ENCODE measurements at regions not wholly inside any gene's neighbourhood (a gene's known extent, or its start where the extent isn't known, plus 50 kb on each side); places are given as distances from the start of the nearest gene placed in this dataset.

GRCh38 chr3:104855702-104856101 is 511.0 kb upstream of the ALCAM start:
- Histone ChIP-seq H3K9me3 (ENCODE audit: insufficient read depth in 2 of 2, low read depth in 1 of 2, low read length in 1 of 2) (no peaks in the 10 kb centered on the region; a peak in 1 of 4 replicates), H2BK20ac (ENCODE audit: low read length) (no peak overlapping the region), H3K79me1 (ENCODE audit: low read depth, low read length) (no peaks in the 10 kb centered on the region), H4K20me1 (replicated peaks in 1 of 2; ENCODE audit: control insufficient read depth in 1 of 2, insufficient read depth in 2 of 2, low read length in 2 of 2) (no peaks in the 10 kb centered on the region), H3K4ac (replicated peaks; ENCODE audit: insufficient read length, low read depth, low read length) (no peak overlapping the region), H3K9ac (replicated peaks in 1 of 4; ENCODE audit: extremely low read depth in 1 of 4, low read depth in 3 of 4, low read length in 3 of 4) (no peak overlapping the region), H2BK15ac (ENCODE audit: low read length) (no peak overlapping the region), H4K91ac (replicated peaks; ENCODE audit: insufficient read length, low read length) (no peak overlapping the region), H3K23me2 (ENCODE audit: low read depth, low read length) (no peaks in the 10 kb centered on the region), H3K27ac (ENCODE audit: low read depth, low read length) (no peak overlapping the region), H3K27me3 (replicated peaks in 1 of 4; ENCODE audit: control insufficient read depth in 3 of 4, extremely low read depth in 1 of 4, insufficient read depth in 3 of 4, low read length in 3 of 4) (no peaks in the 10 kb centered on the region), H2BK120ac (replicated peaks; ENCODE audit: low read depth, low read length) (no peak overlapping the region), H2BK5ac (ENCODE audit: low read depth, low read length) (no peak overlapping the region), H3K14ac (ENCODE audit: insufficient read length) (no peak overlapping the region), H3K4me1 (replicated peaks in 1 of 4; ENCODE audit: control insufficient read depth in 3 of 4, insufficient read depth in 4 of 4, low read length in 3 of 4) (peaks cover 0 to 12% (median 2%) of the 10 kb centered on the region in 4 experiments; a peak in 3 of 7 replicates), H4K8ac (ENCODE audit: extremely low read depth, insufficient read depth, low read length) (no peak overlapping the region), H2BK12ac (ENCODE audit: low read depth, low read length) (no peak overlapping the region), H3K4me3 (ENCODE audit: extremely low read depth in 1 of 4, insufficient read depth in 2 of 4, low read depth in 3 of 4, low read length in 4 of 4) (no peak overlapping the region), H4K5ac (ENCODE audit: insufficient read length, low read depth, low read length) (no peak overlapping the region), H3K4me2 (ENCODE audit: insufficient read depth in 1 of 2, low read depth in 2 of 2, low read length in 2 of 2) (no peak overlapping the region), H3K36me3 (ENCODE audit: control insufficient read depth in 2 of 4, insufficient read depth in 4 of 4, low read length in 3 of 4) (no peaks in the 10 kb centered on the region), H3K18ac (ENCODE audit: extremely low read depth, low read length) (no peak overlapping the region), H2AFZ (ENCODE audit: low read length) (no peak overlapping the region), H3K23ac (ENCODE audit: insufficient read length) (no peak overlapping the region), H2AK5ac (ENCODE audit: low read depth, low read length) (no peak overlapping the region), H3K56ac (replicated peaks; ENCODE audit: insufficient read length, low read depth, low read length) (no peak overlapping the region), H3K79me2 (ENCODE audit: control insufficient read depth in 1 of 2, insufficient read depth in 2 of 2, low read length in 2 of 2) (no peaks in the 10 kb centered on the region)
- 50% methylated on average over 2 of the region's 2 CpGs; no CpG with 5 or more reads in 1 of the 2 experiments for WGBS, 2 experiments (ENCODE audit: extremely low coverage in 1 of 2, insufficient coverage in 1 of 2, insufficient read length in 1 of 2, insufficient replicate concordance in 2 of 2, low coverage in 1 of 2, low lambda C conversion rate in 2 of 2, missing lambda C conversion rate in 1 of 2)
- CTCF ChIA-PET (ENCODE audit: partially characterized antibody): interaction anchor here (0.6 kb wide), 2 partner anchors 14 to 50 kb away, joined by 3 read pairs; no protein-coding TSS in a partner anchor
- FAIRE-seq: no peak
- no peak for DNase-seq (ENCODE audit: low read depth in 1 of 2, low spot score in 2 of 2)
- POLR2A ChIA-PET (ENCODE audit: partially characterized antibody): no interaction called here
- TF ChIP-seq KDM1A (IDR thresholded peaks at IDR 0.05; ENCODE audit: borderline replicate concordance, low read length): no peak
- TF ChIP-seq SIN3A (conservative IDR thresholded peaks at IDR 0.05 in 1 of 2, IDR thresholded peaks at IDR 0.05 in 1 of 2; ENCODE audit: low read depth in 1 of 2, low read length in 2 of 2): no peak
- no peak for TF ChIP-seq ASH2L (IDR thresholded peaks at IDR 0.05; ENCODE audit: low read length)
- no peak for TF ChIP-seq POLR2A (IDR thresholded peaks at IDR 0.05; ENCODE audit: control extremely low read depth in 1 of 2, low read depth in 2 of 2, low read length in 2 of 2)
- TF ChIP-seq MAFK (IDR thresholded peaks at IDR 0.05; ENCODE audit: low read depth, low read length): no peak
- no peak for TF ChIP-seq CEBPB (IDR thresholded peaks at IDR 0.05; ENCODE audit: low read depth, low read length)
- no peak for TF ChIP-seq SAP30 (IDR thresholded peaks at IDR 0.05; ENCODE audit: insufficient read depth, insufficient replicate concordance, low read length)
- TF ChIP-seq SUZ12 (IDR thresholded peaks at IDR 0.05; ENCODE audit: low read length): no peak
- TF ChIP-seq CBX8 (IDR thresholded peaks at IDR 0.05; ENCODE audit: borderline replicate concordance, low read depth, low read length): no peak
- no peak for TF ChIP-seq POU5F1 (IDR thresholded peaks at IDR 0.05; ENCODE audit: low read depth, low read length)
- no peak for TF ChIP-seq NANOG (IDR thresholded peaks at IDR 0.05; ENCODE audit: insufficient read depth, low read depth, low read length, poor library complexity, severe bottlenecking)
- TF ChIP-seq ZNF274 (IDR thresholded peaks at IDR 0.05; ENCODE audit: borderline replicate concordance, extremely low read depth, low read length): no peak
- TF ChIP-seq SP2 (IDR thresholded peaks at IDR 0.05; ENCODE audit: low read length): no peak
- no peak for TF ChIP-seq GTF2F1 (IDR thresholded peaks at IDR 0.05; ENCODE audit: borderline replicate concordance, low read depth, low read length)
- TF ChIP-seq FOSL1 (IDR thresholded peaks at IDR 0.05; ENCODE audit: insufficient read depth, low read depth, low read length): no peak
